GM20000 (cell line): ENCODE measurements at regions not wholly inside any gene's neighbourhood (a gene's known extent, or its start where the extent isn't known, plus 50 kb on each side); places are given as distances from the start of the nearest gene placed in this dataset.

Experiments
- DNase-seq: peaks from one replicate; pipeline ENCODE4 v3.0.0; 2012; ENCODE audit warnings: low spot score
- TF ChIP-seq, protein P1 (sequence below): IDR thresholded peaks from 2 replicates; pipeline ENCODE4 v1.5.1; 2012; ENCODE audit warnings: mild to moderate bottlenecking, control low read depth; ENCODE audit errors: extremely low read depth, missing control alignments

DNA sequence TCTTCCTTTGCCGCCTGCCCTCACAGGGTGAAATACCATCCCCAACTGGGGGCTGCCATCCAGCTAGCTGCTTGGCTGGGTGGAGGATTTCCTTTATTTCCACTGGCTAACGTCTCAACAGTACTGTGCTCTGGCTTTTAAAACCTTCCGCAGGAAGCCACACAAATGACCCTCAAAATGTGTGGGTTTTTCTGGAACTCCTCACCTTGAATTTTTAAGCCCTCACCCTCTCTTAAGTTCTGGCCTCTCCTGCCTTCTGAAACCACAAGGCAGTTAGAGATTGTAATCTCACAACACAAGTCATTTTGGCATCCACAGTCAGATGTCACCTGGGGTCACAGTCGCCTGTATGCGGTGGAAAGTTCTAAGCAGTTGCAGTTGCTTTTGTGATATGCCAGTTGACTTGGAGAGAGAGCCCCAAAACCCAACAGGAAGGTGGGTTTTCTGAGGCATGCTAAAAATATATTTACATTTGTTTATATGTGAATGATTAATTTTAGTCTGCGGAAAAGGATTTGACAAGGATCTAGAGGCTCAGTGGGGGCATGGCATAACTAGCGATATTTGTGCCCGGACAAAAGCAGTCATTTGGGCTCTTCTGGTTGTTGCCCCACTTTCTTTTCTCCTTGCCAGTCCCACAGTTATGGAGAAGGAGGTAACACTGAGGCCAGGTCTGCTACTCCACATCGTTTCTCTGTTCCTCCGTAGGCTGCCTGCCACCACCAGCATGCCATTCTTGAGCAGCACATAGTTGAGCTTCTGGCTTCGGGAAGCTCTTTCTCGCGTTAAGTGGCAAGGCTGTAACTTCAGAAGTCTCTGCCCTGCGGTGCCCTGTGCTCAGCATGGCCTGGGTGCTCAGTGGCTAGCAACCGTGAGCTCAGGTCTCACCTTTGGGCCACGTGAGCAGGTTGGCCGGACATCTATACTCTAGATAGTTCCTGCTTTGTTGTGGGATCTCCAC lies 335.3 kb downstream of the CD83 start:
- TF ChIP-seq, protein P1, sequence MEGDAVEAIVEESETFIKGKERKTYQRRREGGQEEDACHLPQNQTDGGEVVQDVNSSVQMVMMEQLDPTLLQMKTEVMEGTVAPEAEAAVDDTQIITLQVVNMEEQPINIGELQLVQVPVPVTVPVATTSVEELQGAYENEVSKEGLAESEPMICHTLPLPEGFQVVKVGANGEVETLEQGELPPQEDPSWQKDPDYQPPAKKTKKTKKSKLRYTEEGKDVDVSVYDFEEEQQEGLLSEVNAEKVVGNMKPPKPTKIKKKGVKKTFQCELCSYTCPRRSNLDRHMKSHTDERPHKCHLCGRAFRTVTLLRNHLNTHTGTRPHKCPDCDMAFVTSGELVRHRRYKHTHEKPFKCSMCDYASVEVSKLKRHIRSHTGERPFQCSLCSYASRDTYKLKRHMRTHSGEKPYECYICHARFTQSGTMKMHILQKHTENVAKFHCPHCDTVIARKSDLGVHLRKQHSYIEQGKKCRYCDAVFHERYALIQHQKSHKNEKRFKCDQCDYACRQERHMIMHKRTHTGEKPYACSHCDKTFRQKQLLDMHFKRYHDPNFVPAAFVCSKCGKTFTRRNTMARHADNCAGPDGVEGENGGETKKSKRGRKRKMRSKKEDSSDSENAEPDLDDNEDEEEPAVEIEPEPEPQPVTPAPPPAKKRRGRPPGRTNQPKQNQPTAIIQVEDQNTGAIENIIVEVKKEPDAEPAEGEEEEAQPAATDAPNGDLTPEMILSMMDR: no peak
- DNase-seq: peak; percentile 16

DNA sequence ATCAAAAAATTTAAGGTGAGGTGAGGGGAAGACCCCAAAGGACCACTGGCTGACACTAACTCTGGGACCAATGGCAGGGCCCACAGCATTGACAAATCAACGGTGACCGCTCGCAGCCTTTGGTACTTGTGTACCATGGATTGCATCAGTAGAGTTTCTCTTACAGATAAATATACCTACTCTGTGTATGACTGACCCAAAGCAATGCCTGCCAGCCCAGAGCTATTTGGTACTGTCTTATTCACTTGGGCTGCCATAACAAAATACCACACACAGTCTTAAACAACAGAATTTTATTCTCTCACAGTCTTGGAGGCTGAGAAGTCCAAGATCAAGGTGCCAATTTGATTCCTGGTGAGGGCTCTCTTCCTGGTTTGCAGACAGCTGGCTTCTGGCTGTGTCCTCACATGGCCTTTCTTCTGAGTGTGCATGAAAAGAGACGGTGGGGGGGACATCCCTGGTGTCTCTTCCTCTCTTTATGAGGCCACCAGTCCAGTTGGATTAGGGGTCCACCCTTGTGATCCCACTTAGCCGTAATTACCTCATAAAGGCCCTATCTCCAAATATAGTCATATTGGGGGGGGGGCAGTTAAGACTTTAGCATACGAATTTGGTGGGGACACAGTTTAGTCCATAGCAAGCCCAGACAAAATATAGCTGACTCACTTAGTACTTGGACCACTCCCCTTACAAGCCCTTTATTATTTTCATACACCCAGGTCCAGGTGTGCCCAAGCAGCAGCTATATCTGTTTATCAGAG lies 336.3 kb downstream of the CD83 start:
- TF ChIP-seq, protein P1: no peak
- DNase-seq: no peak

DNA sequence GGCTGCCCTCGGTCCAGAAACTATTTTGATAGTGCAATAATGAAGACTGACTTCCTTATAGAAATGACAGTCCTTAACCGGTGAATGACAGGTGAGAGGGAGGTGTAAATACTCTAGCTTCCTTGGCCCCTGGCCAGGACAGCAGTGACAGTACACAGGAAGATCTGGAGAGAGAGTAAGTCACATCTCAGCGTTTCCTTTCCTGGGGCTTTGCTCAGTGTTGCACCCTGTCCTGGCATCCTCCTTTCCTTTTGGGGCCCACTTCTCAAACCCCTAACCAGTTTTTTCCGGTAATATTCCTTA lies 336.9 kb downstream of the CD83 start:
- no peak for DNase-seq

DNA sequence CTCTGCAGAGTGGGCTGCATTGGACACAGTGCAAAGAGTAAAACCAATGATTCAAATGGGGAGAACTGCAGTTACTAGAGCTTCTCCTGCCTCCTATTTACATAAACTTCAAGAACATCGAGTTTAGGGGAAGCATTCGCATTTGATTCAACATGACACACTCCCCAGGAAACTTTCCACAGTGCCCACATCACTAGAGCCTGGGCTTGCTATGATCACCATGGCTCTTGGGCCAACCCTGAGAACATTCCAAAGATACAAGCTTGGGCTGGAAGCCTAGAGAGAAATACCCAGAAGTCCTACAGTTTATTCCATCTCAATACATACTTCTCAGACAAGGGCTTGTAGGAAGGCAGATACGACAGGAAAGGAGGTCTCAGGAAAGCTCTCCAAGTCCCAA lies 337.9 kb downstream of the CD83 start:
- TF ChIP-seq, protein P1: no peak
- DNase-seq: no peak

More for the DNA sequence above, 336.9 kb downstream of the CD83 start:
- TF ChIP-seq, protein P1: no peak

DNA sequence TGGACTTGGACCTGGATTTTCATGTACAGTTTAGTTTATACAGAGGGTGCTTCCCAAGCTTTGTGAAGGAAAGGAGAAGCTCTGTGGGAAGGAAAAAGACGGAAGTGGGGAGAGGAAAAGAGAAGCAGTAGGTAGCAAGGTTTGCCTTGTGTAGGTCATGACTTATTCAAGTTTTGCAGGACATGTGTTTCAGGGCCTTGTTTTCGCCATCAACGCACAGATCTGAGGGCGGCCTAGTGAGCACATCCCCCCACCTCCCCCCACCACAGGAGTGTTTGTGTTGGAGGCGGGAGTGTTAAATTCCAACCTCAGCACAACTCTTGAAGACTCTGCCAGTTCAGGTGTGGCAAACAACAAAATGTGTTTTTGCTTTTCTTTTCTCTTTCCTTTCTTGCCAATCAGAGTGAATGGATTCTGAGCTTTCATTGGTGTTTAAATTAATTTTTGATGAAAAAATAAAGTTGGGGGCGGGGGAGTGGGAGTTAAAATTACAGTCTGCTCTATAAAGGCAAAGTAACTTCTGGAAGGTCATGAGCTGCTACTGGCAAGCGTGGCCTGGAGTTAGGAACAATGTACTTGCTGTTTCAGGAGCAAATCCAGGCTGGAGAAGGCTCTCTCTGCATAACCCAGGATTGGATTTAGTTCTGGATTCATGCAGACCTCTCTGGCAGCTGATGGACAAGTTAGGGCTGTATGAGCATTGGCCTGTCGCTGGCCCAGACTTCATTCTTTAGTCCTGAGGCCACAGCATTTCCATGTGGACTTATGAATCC lies 338.5 kb downstream of the CD83 start:
- DNase-seq: no peak
- TF ChIP-seq, protein P1: no peak

DNA sequence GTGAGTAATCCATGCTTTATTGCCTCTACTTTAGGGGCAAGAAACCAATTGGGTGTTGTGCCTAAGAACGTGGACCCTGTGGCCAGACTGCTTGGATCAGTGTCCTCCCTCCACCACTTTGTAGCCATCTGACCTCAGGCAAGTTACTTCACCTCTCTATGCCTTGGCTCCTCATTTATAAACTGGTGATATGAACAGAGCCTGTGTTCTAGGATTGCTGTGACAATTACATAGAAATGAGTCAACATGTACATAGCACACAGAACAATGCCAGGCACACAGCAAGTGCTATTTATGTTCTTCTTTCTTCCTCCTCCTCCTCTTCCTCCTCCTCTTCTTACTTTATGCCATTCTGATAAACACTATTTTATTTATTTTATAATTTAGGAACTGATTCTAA lies 339.4 kb downstream of the CD83 start:
- TF ChIP-seq, protein P1: no peak
- no peak for DNase-seq

DNA sequence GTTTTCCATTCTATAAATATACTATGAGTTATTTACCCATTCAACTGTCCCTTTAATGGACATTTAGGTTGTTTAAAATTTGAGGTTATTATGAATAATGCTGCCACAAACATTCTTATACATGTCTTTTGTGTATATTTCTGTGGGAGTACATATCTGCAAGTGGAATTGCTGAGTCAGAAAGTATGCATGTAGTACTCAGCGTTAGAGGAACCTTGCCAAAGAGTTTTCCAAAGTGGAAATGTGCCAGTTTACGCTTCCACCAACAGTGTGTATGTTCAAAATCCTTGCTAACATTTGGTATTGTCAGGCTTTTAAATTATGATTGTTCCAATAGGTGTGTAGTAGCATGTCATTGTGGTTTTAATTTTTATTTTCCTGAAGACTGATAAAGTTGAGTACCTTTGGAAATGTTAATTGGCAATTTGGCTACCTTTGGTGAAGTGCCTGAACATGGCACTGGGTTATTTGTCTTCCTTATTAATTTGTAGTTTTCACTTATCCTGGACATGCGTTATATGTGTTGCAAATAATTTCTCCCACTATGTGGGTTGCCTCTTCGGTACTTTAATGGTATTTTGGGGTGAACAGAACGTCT lies 341.2 kb downstream of the CD83 start:
- no peak for DNase-seq
- TF ChIP-seq, protein P1: no peak
